ENCODE measurements at regions not wholly inside any gene's neighbourhood (a gene's known extent, or its start where the extent isn't known, plus 50 kb on each side); places are given as distances from the start of the nearest gene placed in this dataset.

DNA sequence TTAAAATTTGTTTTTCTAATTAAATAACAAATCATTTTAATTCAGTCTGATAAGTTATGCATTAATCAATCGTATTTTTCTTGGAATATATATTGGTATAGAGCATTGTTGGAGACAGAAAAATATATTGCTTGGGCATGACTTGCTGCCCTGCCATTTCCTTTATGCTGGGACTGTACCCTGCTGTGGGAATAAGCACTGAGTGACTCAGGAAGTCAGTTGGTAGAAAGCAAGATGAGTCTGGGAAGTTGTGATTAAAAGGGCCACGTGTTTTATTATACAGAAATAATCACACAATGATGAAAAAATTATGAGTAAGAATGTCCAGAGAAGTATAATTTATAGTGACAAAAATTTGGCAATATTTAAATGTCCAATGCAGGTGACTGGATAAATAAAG lies 139.5 kb downstream of the KIF18A start:
- DNase-seq (ENCODE audit: low read depth) = no peak
- TF ChIP-seq, protein P1, sequence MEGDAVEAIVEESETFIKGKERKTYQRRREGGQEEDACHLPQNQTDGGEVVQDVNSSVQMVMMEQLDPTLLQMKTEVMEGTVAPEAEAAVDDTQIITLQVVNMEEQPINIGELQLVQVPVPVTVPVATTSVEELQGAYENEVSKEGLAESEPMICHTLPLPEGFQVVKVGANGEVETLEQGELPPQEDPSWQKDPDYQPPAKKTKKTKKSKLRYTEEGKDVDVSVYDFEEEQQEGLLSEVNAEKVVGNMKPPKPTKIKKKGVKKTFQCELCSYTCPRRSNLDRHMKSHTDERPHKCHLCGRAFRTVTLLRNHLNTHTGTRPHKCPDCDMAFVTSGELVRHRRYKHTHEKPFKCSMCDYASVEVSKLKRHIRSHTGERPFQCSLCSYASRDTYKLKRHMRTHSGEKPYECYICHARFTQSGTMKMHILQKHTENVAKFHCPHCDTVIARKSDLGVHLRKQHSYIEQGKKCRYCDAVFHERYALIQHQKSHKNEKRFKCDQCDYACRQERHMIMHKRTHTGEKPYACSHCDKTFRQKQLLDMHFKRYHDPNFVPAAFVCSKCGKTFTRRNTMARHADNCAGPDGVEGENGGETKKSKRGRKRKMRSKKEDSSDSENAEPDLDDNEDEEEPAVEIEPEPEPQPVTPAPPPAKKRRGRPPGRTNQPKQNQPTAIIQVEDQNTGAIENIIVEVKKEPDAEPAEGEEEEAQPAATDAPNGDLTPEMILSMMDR (IDR thresholded peaks at IDR 0.05; ENCODE audit: control insufficient read depth, extremely low read depth, insufficient read depth) = no peak
- no peak overlapping the region for H3K4me3 ChIP-seq (ENCODE audit: low read depth, low read length)

DNA sequence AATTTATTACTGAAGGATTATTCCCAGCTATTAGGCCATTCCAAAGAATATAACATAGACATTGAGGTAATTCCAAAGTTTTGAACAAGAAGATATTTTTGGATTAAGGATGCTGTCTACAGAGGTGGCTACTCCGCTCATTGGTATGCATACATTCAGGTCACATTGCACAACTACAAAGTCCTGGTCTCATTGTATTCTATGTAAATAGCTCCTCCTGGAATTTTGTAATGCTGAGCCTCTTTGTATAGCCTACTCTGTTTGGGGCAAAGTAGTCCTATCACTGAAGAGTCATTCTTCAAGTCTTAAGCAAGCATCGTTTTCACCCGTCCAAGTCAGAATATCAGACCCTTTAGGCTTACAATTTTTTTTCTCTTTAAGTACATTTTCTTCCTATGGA lies 142.4 kb downstream of the KIF18A start:
- H3K4me3 ChIP-seq (ENCODE audit: low read depth, low read length) = no peak overlapping the region
- no peak for DNase-seq (ENCODE audit: low read depth)
- TF ChIP-seq, protein P1 (IDR thresholded peaks at IDR 0.05; ENCODE audit: control insufficient read depth, extremely low read depth, insufficient read depth) = no peak

DNA sequence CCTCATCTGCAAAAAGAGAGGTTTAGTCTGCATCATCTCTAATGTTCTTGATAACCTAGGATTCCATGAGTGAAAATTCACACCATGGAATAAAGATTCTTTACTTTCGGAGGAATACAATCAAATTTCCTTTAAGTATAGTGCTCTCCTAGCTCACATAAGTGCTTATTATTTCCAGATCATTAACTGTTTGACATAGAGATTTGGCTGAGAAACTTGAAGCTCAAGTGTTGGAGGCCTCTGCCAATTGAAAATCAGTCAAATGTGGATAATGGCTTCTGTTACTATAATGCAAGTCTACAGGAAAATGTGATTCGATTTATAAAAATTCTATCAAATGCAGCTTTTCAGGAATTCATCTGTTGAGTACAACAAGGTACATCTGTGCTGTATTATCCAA lies 144.6 kb downstream of the KIF18A start:
- DNase-seq (ENCODE audit: low read depth) = no peak
- TF ChIP-seq, protein P1 (IDR thresholded peaks at IDR 0.05; ENCODE audit: control insufficient read depth, extremely low read depth, insufficient read depth) = no peak
- no peak overlapping the region for H3K4me3 ChIP-seq (ENCODE audit: low read depth, low read length)

DNA sequence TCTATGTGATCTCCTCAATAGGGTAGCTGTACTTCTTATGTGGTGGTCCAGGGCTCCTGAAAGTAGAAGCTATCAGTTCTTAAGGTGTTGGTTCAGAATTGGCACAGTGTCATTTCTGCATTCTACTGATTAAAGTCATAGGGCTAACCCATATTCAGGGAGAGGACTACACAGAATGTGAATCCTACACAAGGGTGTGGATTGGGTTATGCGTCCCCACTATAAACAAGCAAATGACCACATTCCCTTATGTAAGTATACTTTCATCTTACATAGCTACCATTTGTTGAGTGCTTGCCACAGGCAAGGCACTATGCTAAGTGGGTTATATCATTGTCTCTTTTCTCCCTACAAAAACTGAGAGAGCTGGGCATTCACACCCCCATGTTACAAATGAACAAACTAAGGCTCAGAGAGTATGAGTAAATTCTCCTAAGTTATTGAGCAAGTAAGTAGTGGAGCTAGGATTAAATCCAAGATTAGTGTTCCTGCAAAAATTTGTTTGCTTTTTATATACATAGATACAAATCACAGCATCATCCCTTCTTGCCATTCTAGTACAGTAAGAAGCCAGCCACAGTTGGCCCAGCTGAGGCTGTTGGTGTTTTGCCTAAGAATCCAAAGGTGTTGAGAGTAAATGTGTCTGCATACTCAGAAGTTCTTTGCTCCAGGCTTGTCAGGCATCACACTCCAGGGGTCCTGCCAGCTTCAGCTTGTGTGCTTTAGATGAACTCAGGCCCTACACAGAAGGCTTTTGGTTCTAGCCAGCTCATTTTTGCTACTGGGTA lies 157.8 kb downstream of the KIF18A start:
- no peak overlapping the region for H3K4me3 ChIP-seq (ENCODE audit: low read depth, low read length)
- TF ChIP-seq, protein P1 (IDR thresholded peaks at IDR 0.05; ENCODE audit: control insufficient read depth, extremely low read depth, insufficient read depth) = no peak
- no peak for DNase-seq (ENCODE audit: low read depth)

DNA sequence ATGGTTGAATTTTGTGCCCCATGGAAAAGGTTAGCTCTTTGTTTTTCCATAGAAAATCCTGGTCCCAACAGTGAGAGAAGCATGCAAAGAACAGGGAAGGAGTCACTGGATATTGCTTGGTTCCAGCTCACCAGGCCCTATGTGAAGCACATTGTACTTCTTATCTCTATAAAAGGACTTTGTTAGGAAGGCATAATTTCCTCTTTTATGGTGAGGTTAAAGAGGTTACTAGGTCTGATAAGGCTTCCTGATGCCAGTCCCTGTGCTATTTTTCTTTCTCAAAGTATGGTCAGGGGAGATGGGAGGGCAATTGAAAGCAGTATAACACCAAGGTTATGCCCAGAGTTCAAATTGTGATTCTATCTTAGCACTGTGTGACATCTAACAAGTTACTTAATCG lies 162.6 kb downstream of the KIF18A start:
- no peak for DNase-seq (ENCODE audit: low read depth)
- no peak overlapping the region for H3K4me3 ChIP-seq (ENCODE audit: low read depth, low read length)
- TF ChIP-seq, protein P1 (IDR thresholded peaks at IDR 0.05; ENCODE audit: control insufficient read depth, extremely low read depth, insufficient read depth) = no peak

DNA sequence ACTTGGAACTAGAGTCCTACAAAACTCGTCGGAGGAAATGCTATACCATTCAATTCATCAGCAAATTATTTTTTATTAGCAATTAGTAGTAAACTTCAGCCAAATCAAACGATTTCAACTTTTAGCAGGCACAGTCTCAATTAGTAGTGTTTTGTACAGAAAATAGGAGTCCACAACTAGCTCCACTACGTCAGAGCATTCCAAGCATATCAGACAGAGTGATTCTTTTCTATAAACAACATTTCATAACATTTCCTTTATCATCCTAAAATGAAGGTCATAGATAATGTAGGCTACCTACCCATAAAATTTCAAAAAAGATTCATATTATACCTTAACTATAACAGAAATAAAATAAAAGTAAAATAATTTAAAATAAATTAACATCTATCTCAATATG lies 169.9 kb downstream of the KIF18A start:
- DNase-seq (ENCODE audit: low read depth) = no peak
- TF ChIP-seq, protein P1 (IDR thresholded peaks at IDR 0.05; ENCODE audit: control insufficient read depth, extremely low read depth, insufficient read depth) = no peak

DNA sequence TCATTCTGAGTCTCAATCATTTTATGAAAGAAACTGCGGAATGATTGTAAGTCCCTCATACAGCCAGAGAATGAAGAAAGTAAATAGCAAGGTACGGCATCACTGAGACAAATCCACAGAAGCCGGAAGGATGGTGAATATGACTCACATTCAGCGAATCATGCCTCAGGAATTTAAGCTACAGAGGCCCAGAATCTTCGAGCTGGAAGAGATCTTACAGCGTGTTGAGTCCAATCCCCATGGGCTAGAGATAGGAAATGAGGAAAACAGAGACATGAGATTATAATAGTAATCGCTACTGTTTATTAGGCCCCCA lies 173.2 kb downstream of the KIF18A start:
- no peak overlapping the region for H3K4me3 ChIP-seq (ENCODE audit: low read depth, low read length)
- TF ChIP-seq, protein P1 (IDR thresholded peaks at IDR 0.05; ENCODE audit: control insufficient read depth, extremely low read depth, insufficient read depth) = no peak
- DNase-seq (ENCODE audit: low read depth) = no peak

More for the DNA sequence above, 169.9 kb downstream of the KIF18A start:
- no peak overlapping the region for H3K4me3 ChIP-seq (ENCODE audit: low read depth, low read length)

Data from LNCaP clone FGC (cell line).